ENCODE measurements at regions not wholly inside any gene's neighbourhood (a gene's known extent, or its start where the extent isn't known, plus 50 kb on each side); places are given as distances from the start of the nearest gene placed in this dataset.

- TF ChIP-seq CTCF (conservative IDR thresholded peaks at IDR 0.05; ENCODE audit: low read depth, low read length): no peak
- no peak for TF ChIP-seq EZH2 (IDR thresholded peaks at IDR 0.05; ENCODE audit: borderline replicate concordance, low read depth, low read length, poor library complexity, severe bottlenecking)
Observed at GRCh38 chr10:57008189-57008588, 647.1 kb upstream of the ZWINT start.
